Head of caudate nucleus (tissue), 42 donors: ENCODE measurements at regions not wholly inside any gene's neighbourhood (a gene's known extent, or its start where the extent isn't known, plus 50 kb on each side); places are given as distances from the start of the nearest gene placed in this dataset.
"Not testable (repeated sequence)": the region's sequence is repeated elsewhere in the genome, so short reads cannot be mapped to it uniquely, and the experiment has no call there.

Source experiments
- DNase-seq, 42 donors: peaks; one replicate each; pipeline versions ENCODE4 v3.0.0 to v3.0.0-alpha.2; 2020 to 2021; ENCODE audit warnings: mixed read lengths in 7 of 42
- intact Hi-C: fragments of 100-400 bp; cut with DNase I; formaldehyde crosslinking; loops from one replicate; pipeline ENCODE4 v1.15.0; 2022

DNA sequence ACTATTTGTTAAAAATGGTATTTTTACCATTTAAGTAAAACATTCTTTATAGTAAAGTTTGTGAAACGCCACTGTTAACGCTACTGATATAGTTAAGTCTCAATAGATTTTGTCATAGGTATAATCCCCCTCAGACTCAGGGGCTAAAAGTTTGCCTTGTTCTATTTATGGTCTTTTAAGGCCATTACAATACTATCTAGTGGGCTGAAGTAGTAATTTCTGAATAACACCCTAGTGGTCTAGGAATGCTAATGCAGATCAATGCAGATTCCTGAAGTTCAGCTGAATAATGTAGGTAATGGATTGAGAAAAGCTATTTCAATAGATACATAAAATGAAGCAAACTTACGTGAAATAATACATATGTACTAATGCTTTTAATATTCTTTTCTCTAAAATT is 989.3 kb upstream of the NOVA1 start:
- intact Hi-C loops, result no loop called here
- DNase-seq, result no peak

DNA sequence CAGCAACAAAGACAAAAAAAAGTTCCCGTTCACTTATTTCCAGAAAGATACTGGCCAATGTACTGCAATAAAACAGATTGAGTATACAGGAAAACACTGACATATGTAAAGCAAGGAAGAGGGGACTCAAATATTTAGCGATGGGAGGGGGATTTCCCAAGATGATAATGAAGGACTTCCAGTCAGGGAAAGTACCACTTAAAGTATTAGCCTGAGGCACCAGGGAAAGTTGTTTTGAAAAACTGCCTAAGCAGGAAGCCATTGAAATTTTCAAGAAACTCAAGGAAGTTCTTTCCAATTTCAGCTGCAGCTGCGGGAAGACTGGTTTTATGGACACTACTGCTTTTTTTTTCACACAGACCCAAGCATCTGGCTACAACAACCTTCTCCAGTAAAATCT is 1007.4 kb upstream of the NOVA1 start:
- DNase-seq, result no peak
- intact Hi-C loops, result no loop called here

DNA sequence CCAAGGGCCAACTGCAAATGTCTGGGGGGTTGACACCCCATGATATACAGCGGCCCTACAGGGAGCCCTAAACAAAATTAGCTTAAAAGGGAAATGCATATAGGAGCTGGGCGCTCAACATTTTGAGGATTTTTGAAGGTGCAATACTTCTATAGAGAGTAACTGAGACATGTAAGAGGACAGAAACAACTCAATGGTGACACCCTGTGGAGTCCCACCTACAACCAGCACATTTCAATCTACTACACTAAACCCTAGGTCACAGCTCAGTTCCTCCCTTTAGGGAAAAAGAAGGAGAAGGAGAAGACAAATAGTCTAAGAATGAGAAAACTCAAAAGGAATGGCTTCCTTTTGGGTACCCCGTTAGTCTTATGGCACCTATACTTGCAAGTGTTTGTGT is 1010.5 kb upstream of the NOVA1 start:
- intact Hi-C loops, result no loop called here
- no peak for DNase-seq

DNA sequence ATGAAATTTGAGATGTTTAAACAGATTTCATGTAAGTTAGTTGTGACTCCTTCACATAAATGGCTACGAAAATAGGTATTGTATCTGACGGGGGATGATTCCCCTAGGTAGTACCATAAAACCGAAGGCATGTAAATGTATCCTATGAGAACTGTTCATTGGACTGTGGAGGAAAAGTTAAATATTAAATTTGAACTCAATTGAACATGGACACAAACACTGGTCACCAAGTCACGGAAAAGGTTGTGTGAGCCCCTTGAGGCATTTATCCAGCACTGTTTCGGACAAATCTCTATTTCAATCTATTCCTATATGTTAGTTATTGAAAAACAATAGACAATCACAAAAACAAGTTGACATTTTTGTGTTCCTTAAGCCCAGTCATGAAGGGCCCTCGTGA is 1014.3 kb upstream of the NOVA1 start:
- intact Hi-C loops, result no loop called here
- no peak for DNase-seq

DNA sequence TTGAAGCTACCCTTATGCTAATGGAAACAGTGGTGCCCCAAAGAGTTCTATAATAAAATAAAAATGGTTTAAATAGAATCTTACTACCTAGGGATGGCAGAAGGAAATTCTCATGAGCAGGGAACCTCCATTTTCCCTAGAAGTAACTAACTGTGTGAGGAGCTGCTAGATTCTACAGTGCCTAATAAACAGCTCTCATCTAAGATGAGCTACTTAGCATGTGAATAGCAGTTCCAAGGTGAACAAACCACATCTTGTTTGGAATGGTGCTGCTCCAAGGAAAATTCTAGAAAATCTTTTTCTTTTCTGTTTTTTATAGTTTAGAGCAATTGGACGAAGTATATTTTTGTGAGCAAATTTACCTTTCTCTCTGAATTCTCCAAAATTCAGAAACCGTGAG is 1015.3 kb upstream of the NOVA1 start:
- intact Hi-C loops, result no loop called here

DNA sequence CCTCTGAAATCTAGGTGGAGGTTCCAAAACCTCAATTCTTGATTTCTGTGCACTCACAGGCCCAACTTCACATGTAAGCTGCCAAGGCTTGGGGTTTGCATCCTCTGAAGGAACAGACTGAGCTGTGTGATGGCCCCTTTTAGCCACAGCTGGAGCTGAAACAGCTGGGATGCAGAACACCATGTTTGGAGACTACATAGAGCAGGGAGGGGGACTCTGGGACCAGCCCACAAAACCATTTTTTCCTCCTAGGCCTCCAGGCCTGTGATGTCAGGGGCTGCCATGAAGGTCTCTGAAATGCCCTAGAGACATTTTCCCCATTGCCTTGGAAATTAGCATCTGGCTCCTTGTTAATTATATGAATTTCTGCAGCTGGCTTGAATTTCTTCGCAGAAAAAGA is 1025.9 kb upstream of the NOVA1 start:
- intact Hi-C loops, result no loop called here
- DNase-seq, result no peak

More for the DNA sequence above, 1015.3 kb upstream of the NOVA1 start:
- no peak for DNase-seq

DNA sequence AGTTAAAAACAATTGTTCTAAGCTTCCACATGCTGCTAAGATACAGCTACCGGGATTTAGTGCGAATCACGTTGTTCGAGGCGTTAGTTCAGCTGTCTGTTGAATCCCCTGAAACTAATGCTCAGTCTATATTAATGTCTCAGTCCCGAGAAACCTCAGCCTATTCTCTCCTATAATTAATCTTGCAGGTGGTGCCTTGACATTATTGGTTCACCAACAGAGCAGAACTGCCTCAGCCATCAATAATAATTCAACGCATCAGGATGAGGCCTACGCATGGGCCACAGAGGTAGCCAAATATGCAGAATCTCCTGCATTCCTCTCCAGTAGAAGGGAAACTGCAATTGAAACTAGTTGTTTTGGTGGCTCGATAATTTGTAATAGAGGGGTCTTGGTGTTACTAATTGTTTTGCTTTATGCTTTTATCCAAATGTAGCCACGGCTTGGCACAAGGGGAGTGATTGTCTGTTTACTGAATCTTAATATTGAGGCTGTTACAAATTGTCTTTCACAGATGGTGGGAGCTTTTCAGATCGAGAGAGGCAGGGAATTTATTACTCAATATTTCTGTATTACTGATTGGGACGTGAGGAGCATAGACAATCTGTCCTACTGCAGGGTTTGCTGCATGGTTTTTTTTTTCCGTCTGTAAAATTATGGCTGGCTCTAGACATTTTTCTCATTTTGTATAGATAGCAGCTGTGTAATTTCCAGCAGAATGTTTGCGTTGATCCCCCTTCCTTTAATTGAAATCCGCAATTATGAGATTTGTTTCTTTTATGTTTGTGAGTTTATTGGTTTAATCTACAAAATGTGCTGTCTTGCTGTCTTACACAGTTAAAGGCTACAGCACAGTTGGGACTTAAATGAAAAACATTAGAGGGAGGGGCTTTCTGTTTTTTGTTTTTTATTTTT is 1036.5 kb upstream of the NOVA1 start:
- intact Hi-C loops, result no loop called here
- DNase-seq, result peak in 1 of 42 donors; percentile 0

DNA sequence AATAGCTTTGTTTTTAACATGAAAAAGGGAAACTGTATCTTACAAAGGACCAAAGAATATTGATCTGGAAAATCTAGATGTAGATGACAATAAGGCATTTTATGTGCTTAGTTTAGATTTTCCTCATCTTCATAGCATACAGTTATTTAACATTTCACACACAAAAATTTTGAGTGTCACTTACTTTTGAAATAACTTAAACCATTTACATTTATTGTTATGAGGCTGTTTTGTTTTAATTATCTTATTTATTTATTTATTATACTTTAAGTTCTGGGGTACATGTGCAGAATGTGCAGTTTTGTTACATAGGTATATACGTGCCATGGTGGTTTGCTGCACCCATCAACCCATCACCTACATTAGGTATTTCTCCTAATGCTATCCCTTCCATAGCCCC is 1042.9 kb upstream of the NOVA1 start:
- DNase-seq, intact Hi-C loops: not testable (repeated sequence)

DNA sequence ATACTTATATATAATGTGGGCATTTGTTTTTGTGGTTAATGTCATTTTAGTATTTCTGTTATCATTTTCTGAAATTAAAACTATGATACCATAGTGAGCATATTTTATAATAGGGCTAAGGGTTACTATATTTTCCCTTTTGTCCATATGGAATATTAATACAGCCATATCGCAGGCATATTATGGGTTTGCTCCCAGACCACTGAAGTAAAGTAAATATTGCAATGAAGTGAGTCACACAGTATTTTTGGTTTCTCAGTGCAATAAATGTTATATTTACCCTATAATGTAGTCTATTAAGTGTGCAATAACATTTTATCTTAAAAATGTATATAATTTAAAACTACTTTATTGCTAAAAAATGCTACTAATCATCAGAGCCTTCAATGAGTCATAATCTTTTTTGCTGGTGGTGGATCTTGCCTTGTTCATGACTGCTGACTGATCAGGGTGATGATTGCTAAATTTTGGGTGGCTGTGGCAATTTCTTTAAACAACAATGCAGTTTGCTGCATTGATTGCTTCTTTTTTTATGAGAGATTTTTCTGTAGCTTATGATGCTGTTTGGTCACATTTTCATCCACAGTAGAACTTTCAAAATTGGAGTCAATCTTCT is 1044.5 kb upstream of the NOVA1 start:
- intact Hi-C loops, result no loop called here
- no peak for DNase-seq

DNA sequence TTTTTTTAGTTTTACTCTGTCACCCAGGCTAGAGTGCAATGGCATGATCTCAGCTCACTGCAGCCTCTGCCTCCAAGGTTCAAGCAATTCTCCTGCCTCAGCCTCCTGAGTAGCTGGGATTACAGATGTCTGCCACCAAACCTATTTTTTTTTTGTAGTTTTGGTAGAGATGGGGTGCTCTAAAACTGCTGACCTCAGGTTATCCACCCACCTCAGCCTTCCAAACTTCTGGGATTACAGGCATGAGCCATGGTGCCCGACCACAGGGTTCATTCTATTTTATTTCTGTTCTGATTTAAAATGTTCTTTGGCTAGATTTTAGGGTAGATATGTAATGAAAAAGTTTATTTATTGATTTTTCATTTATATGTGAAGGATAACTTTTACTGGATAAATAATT is 1062.8 kb upstream of the NOVA1 start:
- no peak for DNase-seq
- intact Hi-C loops, result no loop called here

DNA sequence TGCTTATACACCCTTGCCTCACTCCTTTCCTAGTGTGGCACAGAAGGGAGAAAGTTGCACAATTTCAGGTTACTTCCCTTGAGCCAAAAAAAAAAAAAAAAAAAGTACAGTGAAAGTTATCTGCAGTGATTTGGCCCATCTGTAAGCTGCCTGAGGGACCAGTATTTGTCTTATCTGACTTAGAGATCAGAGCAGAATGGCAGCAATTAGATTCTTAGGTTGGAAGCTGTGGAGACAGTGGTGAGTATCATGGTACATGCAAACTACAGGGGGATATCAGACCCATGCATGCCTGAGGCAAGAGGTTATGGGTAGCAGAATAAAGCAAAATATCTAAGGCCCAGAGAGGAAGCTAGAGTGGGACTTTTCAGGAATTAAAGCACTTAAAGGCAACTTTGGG is 1070.7 kb upstream of the NOVA1 start:
- no peak for DNase-seq
- intact Hi-C loops, result no loop called here

DNA sequence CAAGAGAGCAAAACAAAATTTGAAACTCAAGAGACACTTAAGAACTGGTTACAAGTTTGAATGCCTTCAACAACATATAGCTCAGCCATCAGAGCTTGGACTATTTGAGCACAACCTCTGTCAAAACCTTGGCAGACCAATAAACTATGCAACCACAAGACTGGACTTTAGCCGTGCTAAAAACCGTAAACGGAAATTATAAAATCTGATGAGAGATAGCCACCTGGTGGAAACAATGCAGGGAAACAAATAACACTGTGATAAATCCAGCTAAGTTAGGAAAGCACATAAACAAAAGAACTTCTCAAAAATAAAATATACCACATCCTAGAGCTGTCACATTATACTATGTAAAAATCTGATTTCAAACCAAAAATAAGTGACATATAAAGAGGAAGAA is 1074.2 kb upstream of the NOVA1 start:
- no peak for DNase-seq
- intact Hi-C loops, result no loop called here

DNA sequence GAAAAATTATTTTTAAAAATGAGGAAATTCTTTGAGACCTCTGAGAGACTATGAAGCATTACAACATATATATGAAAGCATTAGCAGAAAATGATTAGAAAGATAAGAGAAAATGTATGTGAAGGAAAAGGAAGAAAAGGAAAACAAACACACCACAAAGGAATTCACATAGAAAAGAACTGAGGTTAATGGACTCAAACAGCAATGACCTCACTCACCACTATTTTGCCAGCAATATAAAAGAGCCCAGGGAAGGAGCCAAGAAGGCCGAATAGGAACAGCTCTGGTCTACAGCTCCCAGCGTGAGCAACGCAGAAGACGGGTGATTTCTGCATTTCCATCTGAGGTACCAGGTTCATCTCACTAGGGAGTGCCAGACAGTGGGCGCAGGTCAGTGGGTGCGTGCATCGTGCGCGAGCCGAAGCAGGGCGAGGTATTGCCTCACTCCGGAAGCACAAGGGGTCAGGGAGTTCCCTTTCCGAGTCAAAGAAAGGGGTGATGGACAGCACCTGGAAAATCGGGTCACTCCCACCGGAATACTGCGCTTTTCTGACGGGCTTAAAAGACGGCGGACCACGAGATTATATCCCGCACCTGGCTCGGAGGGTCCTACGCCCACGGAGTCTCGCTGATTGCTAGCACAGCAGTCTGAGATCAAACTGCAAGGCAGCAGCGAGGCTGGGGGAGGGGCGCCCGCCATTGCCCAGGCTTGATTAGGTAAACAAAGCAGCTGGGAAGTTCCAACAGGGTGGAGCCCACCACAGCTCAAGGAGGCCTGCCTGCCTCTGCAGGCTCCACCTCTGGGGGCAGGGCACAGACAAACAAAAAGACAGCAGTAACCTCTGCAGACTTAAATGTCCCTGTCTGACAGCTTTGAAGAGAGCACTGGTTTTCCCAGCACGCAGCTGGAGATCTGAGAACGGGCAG is 1075.2 kb upstream of the NOVA1 start:
- intact Hi-C loops, DNase-seq: not testable (repeated sequence)

DNA sequence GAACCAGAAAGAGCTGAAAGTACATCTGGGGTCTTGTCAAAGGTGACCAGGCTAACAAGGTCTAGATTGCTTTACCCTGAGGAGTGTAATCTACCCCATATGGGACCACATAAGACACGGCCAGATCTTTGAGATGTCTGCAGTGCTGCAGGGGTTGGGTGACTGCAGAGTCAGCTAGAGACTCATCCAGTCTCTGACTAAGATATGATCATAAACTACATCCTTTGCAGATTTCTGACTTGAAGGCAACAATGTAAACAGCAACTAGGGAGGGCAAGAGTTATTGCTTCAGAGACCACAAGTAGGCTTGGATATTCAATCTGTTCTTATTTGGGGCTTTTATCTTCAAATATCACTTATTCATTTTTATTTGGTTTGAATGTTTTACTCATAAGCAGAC is 1080.5 kb upstream of the FOXG1 start:
- intact Hi-C loops, result no loop called here
- no peak for DNase-seq

DNA sequence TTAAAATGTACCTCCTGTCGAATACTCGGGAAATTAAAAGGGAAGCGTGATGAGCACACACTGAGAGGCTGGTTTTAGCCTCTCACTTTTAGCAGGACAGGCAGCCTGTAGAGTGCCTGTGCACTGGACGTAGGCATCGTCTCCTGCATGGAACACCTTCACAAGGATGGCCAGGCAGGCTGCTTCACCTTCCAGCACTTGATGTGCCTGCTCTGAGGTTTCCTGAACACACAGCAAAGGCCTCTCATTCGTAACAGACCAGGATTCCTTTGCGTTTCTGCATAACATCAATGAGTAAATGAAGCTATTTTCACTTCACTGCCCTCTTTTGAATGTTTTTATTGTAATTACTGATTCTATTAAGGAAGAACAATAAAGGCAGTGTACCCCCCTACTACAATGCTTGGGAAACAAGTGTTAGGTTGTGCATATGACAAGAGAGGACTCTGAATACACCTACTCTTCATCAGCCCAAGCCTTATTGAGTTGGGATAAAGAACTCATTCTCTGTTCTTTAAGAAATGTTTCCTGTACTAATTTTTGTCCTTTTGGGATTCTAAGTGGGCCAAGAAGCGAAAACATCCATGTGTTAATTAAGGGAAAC is 1077.6 kb upstream of the FOXG1 start:
- intact Hi-C loops, result no loop called here
- no peak for DNase-seq

DNA sequence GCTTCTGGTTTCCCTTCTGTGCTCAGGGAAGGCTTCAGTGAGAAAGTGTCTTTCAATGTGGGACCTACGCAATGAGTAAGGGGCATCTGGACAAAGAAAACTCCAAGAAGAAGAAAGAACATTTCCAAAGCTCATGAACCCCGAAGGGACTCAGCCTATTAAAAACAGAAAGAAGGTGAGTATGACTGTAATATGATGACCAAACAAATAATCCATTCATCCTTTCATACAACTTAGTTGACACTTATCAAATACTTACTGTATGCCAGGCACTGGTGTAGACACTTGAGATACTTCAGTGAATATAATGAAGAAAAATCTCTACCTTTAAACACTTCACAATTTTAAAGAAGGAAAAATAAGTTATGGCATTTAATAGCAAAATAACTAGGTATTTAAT is 1054.2 kb upstream of the FOXG1 start:
- intact Hi-C loops, result no loop called here
- DNase-seq, result no peak

DNA sequence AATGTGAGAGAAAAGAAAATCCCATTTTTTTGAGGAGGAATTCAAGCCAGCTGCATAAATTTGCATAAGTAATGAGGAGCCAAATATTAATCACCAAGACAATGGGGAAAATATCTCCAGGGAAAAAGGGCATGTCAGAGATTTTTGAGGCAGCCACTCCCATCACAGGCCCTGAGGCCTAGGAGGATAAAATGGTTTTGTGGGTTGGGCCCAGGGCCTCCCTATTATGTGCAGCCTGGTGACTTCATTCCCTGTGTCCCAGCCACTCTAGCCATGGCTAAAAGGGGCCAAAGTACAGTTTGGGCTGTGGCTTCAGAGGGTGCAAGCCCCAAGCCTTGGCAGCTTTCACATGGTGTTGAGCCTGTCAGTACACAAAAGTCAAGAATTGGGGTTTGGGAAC is 1051.0 kb upstream of the FOXG1 start:
- intact Hi-C loops, result no loop called here
- no peak for DNase-seq

DNA sequence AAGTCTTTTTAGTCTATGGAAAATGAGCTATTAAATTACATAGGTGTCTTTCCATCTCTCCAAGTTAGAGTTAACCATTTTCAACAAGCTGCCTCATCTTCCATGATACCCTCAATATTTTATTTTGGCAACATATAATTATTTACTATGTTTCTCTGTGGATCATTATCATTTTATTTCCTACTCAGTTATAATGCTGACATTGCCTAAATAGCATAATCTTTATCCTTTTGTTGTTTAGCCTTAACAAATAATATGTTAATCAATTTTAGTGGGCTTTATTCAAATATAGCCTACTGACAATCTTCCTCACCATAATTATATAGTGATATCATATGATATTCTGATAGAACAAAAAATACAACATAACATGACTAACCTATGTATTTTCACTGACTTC is 1044.8 kb upstream of the FOXG1 start:
- no peak for DNase-seq
- intact Hi-C loops, result no loop called here

DNA sequence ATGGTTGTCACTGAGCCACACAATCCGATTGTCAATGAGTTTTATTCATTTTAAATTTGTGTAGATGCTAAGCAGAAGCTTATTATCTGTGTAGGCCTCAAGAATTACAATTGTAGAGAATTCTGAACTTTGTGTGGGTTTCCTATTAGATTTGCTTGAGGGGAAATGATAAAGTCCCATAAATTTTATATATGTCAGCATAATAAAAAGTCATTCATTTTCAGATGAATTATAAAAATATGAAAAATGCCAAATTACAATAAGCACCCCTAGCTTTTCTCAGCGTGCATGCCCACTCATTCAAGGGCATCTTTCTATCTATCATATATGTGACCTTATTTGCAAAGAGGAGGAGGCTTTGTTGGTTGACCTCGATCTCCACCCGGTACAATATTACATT is 1041.1 kb upstream of the FOXG1 start:
- DNase-seq, result no peak

More for the DNA sequence above, 1041.1 kb upstream of the FOXG1 start:
- intact Hi-C loops, result no loop called here
